ENCODE measurements at regions not wholly inside any gene's neighbourhood (a gene's known extent, or its start where the extent isn't known, plus 50 kb on each side); places are given as distances from the start of the nearest gene placed in this dataset.

DNA sequence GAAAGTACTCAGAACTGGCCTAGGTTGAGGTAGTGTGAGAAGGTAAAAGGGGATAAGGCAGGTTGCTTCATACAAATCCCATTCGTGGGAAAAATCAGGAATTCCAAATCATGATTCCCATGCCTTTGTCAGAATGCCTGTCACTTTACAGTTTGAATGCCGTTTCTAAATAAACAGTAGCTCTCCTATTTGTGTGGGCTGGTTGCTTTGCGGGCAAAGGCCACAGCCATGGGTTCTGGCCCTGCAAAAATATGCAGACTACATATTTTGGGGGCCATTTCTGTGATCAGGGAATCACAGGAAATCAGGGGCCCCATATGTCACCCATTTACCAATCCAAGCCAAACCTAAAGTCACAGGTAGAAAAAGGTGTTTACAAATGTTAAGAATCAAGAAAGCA lies 161.3 kb upstream of the BMP4 start:
- Histone ChIP-seq H3K9me3 (ENCODE audit: low read depth) (no peaks in the 10 kb centered on the region), H3F3A (ENCODE audit: insufficient read depth) (peaks cover 15% of the 10 kb centered on the region), H3K27me3 (replicated peaks; ENCODE audit: insufficient read depth) (no peaks in the 10 kb centered on the region), H3K4me1 (ENCODE audit: insufficient read depth) (peaks cover 13% of the 10 kb centered on the region), H3K4me3 (no peak overlapping the region), H3K27ac (no peak overlapping the region), H3K36me3 (ENCODE audit: low read depth) (no peaks in the 10 kb centered on the region), H3K9ac (no peak overlapping the region), H3K4me2 (ENCODE audit: unreplicated experiment) (no peak overlapping the region), H3K79me2 (ENCODE audit: insufficient read depth) (no peaks in the 10 kb centered on the region), H4K20me1 (ENCODE audit: insufficient read depth) (no peaks in the 10 kb centered on the region), H2AFZ (no peak overlapping the region), H3K9me2 (ENCODE audit: insufficient read depth) (peaks cover 3% of the 10 kb centered on the region; the same call in 1 of the 2 replicates)
- in situ Hi-C loops (cut with MboI): no loop called here
- 76 to 84% methylated on average over 3 of the region's 3 CpGs for WGBS, 2 experiments (ENCODE audit: low coverage in 1 of 2, low lambda C conversion rate in 2 of 2, missing lambda C conversion rate in 2 of 2)
- DNase-seq: no peak
- no peak for TF ChIP-seq EZH2phosphoT487 (IDR thresholded peaks at IDR 0.05; ENCODE audit: insufficient read depth, low read depth)

DNA sequence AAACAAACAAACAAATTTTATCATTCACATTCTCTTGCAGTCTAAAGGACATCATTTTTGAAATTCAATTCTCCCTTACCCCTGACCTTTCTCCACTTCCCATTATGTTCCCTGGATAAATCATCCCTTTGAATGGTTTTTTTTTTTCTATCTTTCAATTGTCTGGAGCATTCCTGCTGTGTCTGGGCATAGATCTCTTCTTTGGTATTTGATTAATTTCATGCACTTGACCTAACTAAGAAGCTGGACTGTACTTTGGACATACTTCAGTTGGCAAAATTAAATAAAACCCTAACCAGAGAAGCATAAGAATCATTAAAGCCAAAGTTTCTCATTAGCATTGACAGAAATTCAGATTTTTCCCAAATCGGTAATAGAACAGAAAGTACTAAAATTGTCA lies 163.6 kb upstream of the BMP4 start:
- H3K9ac ChIP-seq: no peak overlapping the region
- H3K27me3 ChIP-seq (replicated peaks; ENCODE audit: insufficient read depth): no peaks in the 10 kb centered on the region
- no peaks in the 10 kb centered on the region for H3K79me2 ChIP-seq (ENCODE audit: insufficient read depth)
- peaks cover 3% of the 10 kb centered on the region; the same call in 1 of the 2 replicates for H3K9me2 ChIP-seq (ENCODE audit: insufficient read depth)
- peaks cover 15% of the 10 kb centered on the region for H3F3A ChIP-seq (ENCODE audit: insufficient read depth)
- TF ChIP-seq EZH2 (IDR thresholded peaks at IDR 0.05; ENCODE audit: insufficient read depth, poor library complexity, severe bottlenecking) (no peak), EZH2phosphoT487 (IDR thresholded peaks at IDR 0.05; ENCODE audit: insufficient read depth, low read depth) (no peak)
- no peaks in the 10 kb centered on the region for H4K20me1 ChIP-seq (ENCODE audit: insufficient read depth)
- H3K27ac ChIP-seq: no peak overlapping the region
- 24 to 32% methylated on average over 1 of the region's 1 CpG for WGBS, 2 experiments (ENCODE audit: low coverage in 1 of 2, low lambda C conversion rate in 2 of 2, missing lambda C conversion rate in 2 of 2)
- peaks cover 13% of the 10 kb centered on the region for H3K4me1 ChIP-seq (ENCODE audit: insufficient read depth)
- in situ Hi-C loops (cut with MboI): no loop called here
- H3K4me3 ChIP-seq: no peak overlapping the region
- H3K4me2 ChIP-seq (ENCODE audit: unreplicated experiment): no peak overlapping the region
- DNase-seq: no peak
- no peaks in the 10 kb centered on the region for H3K36me3 ChIP-seq (ENCODE audit: low read depth)
- no peak overlapping the region for H2AFZ ChIP-seq
- no peaks in the 10 kb centered on the region for H3K9me3 ChIP-seq (ENCODE audit: low read depth)

DNA sequence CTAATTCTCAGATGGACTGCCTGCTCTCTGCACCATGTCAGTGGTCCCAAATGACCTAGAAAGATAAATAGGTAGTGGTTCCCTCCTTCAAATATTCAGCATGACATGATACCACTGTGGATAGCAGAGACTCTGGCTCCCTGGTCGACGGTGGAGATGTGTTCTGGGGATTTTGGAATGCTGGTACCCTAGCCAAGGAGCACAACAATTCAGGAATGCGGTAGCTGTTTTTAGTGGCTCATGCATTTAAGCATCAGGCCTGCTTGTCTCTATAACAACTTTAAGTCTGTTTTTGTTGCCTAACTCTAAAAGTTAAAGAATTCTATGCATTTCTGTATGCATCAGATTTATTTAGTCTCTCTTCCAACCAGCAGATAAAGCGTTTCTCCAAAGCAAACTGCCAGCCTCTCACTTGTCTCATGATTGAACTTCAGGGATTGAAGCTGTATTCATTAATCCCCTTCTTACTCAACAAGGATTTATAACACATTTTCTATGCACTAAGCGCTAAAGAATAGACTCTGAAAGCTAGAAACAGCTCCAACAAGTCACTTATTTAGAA lies 164.9 kb upstream of the BMP4 start:
- H3F3A ChIP-seq (ENCODE audit: insufficient read depth): peaks cover 10% of the 10 kb centered on the region
- no peaks in the 10 kb centered on the region for H3K79me2 ChIP-seq (ENCODE audit: insufficient read depth)
- no peak for TF ChIP-seq EZH2 (IDR thresholded peaks at IDR 0.05; ENCODE audit: insufficient read depth, poor library complexity, severe bottlenecking)
- no peak for TF ChIP-seq EZH2phosphoT487 (IDR thresholded peaks at IDR 0.05; ENCODE audit: insufficient read depth, low read depth)
- no peaks in the 10 kb centered on the region for H3K36me3 ChIP-seq (ENCODE audit: low read depth)
- H3K9ac ChIP-seq: no peak overlapping the region
- H3K9me2 ChIP-seq (ENCODE audit: insufficient read depth): peaks cover 3% of the 10 kb centered on the region; the same call in 1 of the 2 replicates
- peaks cover 10% of the 10 kb centered on the region for H3K4me1 ChIP-seq (ENCODE audit: insufficient read depth)
- H3K4me2 ChIP-seq (ENCODE audit: unreplicated experiment): no peak overlapping the region
- no peak overlapping the region for H3K27ac ChIP-seq
- no peaks in the 10 kb centered on the region for H3K9me3 ChIP-seq (ENCODE audit: low read depth)
- H3K4me3 ChIP-seq: no peak overlapping the region
- no peaks in the 10 kb centered on the region for H4K20me1 ChIP-seq (ENCODE audit: insufficient read depth)
- 57 to 61% methylated on average over 5 of the region's 5 CpGs for WGBS, 2 experiments (ENCODE audit: low coverage in 1 of 2, low lambda C conversion rate in 2 of 2, missing lambda C conversion rate in 2 of 2)
- H3K27me3 ChIP-seq (replicated peaks; ENCODE audit: insufficient read depth): no peaks in the 10 kb centered on the region
- H2AFZ ChIP-seq: no peak overlapping the region
- no peak for DNase-seq
- in situ Hi-C loops (cut with MboI): no loop called here

DNA sequence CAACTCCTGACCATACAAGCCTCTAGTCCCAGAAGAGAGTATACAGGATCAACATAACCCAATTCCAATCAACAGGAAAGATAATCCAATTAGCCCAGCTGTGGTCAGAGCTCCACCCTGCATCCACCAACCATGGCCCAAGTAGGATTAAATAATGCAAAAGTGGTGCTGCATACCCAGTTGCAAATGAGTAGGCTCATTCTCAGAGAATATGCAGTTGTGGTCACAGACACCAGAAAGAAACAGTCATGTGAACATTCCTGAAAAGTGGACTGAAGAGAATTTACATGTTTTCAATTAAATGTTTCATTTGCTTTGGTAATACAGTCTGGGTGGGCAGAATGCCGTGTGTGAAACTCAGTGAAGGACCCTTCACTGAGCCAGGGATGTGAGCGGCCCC lies 167.2 kb upstream of the BMP4 start:
- no peak overlapping the region for H3K4me3 ChIP-seq
- no peaks in the 10 kb centered on the region for H3K36me3 ChIP-seq (ENCODE audit: low read depth)
- no peaks in the 10 kb centered on the region for H3K9me3 ChIP-seq (ENCODE audit: low read depth)
- TF ChIP-seq EZH2phosphoT487 (IDR thresholded peaks at IDR 0.05; ENCODE audit: insufficient read depth, low read depth): no peak
- TF ChIP-seq EZH2 (IDR thresholded peaks at IDR 0.05; ENCODE audit: insufficient read depth, poor library complexity, severe bottlenecking): no peak
- no peaks in the 10 kb centered on the region for H3K4me1 ChIP-seq (ENCODE audit: insufficient read depth)
- H3K27ac ChIP-seq: no peak overlapping the region
- no peaks in the 10 kb centered on the region for H4K20me1 ChIP-seq (ENCODE audit: insufficient read depth)
- H3K9ac ChIP-seq: no peak overlapping the region
- no peaks in the 10 kb centered on the region for H3K27me3 ChIP-seq (replicated peaks; ENCODE audit: insufficient read depth)
- no peak overlapping the region for H2AFZ ChIP-seq
- H3K79me2 ChIP-seq (ENCODE audit: insufficient read depth): no peaks in the 10 kb centered on the region
- no peak overlapping the region for H3K4me2 ChIP-seq (ENCODE audit: unreplicated experiment)
- WGBS, 2 experiments (ENCODE audit: low coverage in 1 of 2, low lambda C conversion rate in 2 of 2, missing lambda C conversion rate in 2 of 2): 81 to 86% methylated on average over 2 of the region's 2 CpGs
- in situ Hi-C loops (cut with MboI): no loop called here
- H3K9me2 ChIP-seq (ENCODE audit: insufficient read depth): no peaks in the 10 kb centered on the region
- H3F3A ChIP-seq (ENCODE audit: insufficient read depth): no peaks in the 10 kb centered on the region
- DNase-seq: no peak

- no peak overlapping the region for H3K4me3 ChIP-seq
- no peaks in the 10 kb centered on the region for H3F3A ChIP-seq (ENCODE audit: insufficient read depth)
- H3K9ac ChIP-seq: no peak overlapping the region
- no peaks in the 10 kb centered on the region for H3K36me3 ChIP-seq (ENCODE audit: low read depth)
- in situ Hi-C loops (cut with MboI): no loop called here
- no peaks in the 10 kb centered on the region for H3K4me1 ChIP-seq (ENCODE audit: insufficient read depth)
- no peak overlapping the region for H3K4me2 ChIP-seq (ENCODE audit: unreplicated experiment)
- H3K27ac ChIP-seq: no peak overlapping the region
- H3K27me3 ChIP-seq (replicated peaks; ENCODE audit: insufficient read depth): no peaks in the 10 kb centered on the region
- no peaks in the 10 kb centered on the region for H3K9me3 ChIP-seq (ENCODE audit: low read depth)
- H2AFZ ChIP-seq: no peak overlapping the region
- WGBS, 2 experiments (ENCODE audit: low coverage in 1 of 2, low lambda C conversion rate in 2 of 2, missing lambda C conversion rate in 2 of 2): 86 to 87% methylated on average over 3 of the region's 3 CpGs
- no peaks in the 10 kb centered on the region for H3K79me2 ChIP-seq (ENCODE audit: insufficient read depth)
- no peaks in the 10 kb centered on the region for H3K9me2 ChIP-seq (ENCODE audit: insufficient read depth)
- H4K20me1 ChIP-seq (ENCODE audit: insufficient read depth): no peaks in the 10 kb centered on the region
- TF ChIP-seq EZH2 (IDR thresholded peaks at IDR 0.05; ENCODE audit: insufficient read depth, poor library complexity, severe bottlenecking) (no peak), EZH2phosphoT487 (IDR thresholded peaks at IDR 0.05; ENCODE audit: insufficient read depth, low read depth) (no peak)
- DNase-seq: no peak
These were observed 168.5 kb upstream of the BMP4 start for GRCh38 chr14:54125109-54125508.

All from GM23248 (cell line).